H1 (cell line): ENCODE measurements at regions not wholly inside any gene's neighbourhood (a gene's known extent, or its start where the extent isn't known, plus 50 kb on each side); places are given as distances from the start of the nearest gene placed in this dataset.

Source experiments
- CTCF ChIA-PET: fragments of 300-600 bp; sonication (Branson Sonifier 250); formaldehyde crosslinking; loops from one replicate; lab custom pipeline; 2021; ENCODE audit not compliant: partially characterized antibody; lab: Charles Lee
- POLR2A ChIA-PET: fragments of 300-600 bp; sonication (Branson Sonifier 250); formaldehyde crosslinking; loops from one replicate; lab custom pipeline; 2021; ENCODE audit warnings: inconsistent platforms; ENCODE audit not compliant: partially characterized antibody; lab: Charles Lee
- DNase-seq, 2 experiments: peaks; one replicate each; pipeline versions ENCODE4 v3.0.0 to v3.0.0-alpha.2; 2010 to 2022; ENCODE audit warnings: low spot score in 2 of 2, low read depth in 1 of 2, mixed read lengths in 1 of 2
- FAIRE-seq: peaks from 2 replicates; lab custom pipeline; 2011; peaks lifted over from hg19 to GRCh38; lab: Jason Lieb, UNC
- H2AFZ ChIP-seq: 2 replicates; pipeline ENCODE4 v1.8.1; 2012; ENCODE audit warnings: low read length, inconsistent platforms
- H2AK5ac ChIP-seq: 2 replicates; pipeline ENCODE4 v1.6.1; 2013; ENCODE audit warnings: low read depth, low read length
- H2BK120ac ChIP-seq: replicated peaks from 2 replicates; pipeline ENCODE3; 2013; ENCODE audit warnings: low read depth, low read length, inconsistent platforms
- H2BK12ac ChIP-seq: 2 replicates; pipeline ENCODE4 v1.6.1; 2013; ENCODE audit warnings: low read depth, low read length
- H2BK15ac ChIP-seq: 2 replicates; pipeline ENCODE4 v1.6.1; 2013; ENCODE audit warnings: low read length
- H2BK20ac ChIP-seq: 2 replicates; pipeline ENCODE4 v1.6.1; 2013; ENCODE audit warnings: low read length
- H2BK5ac ChIP-seq: 2 replicates; pipeline ENCODE4 v1.6.1; 2013; ENCODE audit warnings: low read depth, low read length
- H3K14ac ChIP-seq: 2 replicates; pipeline ENCODE4 v1.6.1; 2013; ENCODE audit warnings: inconsistent platforms; ENCODE audit not compliant: insufficient read length
- H3K18ac ChIP-seq: 2 replicates; pipeline ENCODE4 v1.6.1; 2013; ENCODE audit warnings: low read length; ENCODE audit errors: extremely low read depth
- H3K23ac ChIP-seq: 2 replicates; pipeline ENCODE4 v1.6.1; 2013; ENCODE audit warnings: inconsistent platforms; ENCODE audit not compliant: insufficient read length
- H3K23me2 ChIP-seq: 2 replicates; pipeline ENCODE4 v1.6.1; 2013; ENCODE audit warnings: low read depth, low read length
- H3K27ac ChIP-seq: 2 replicates; pipeline ENCODE4 v1.6.1; 2011; ENCODE audit warnings: low read depth, low read length, inconsistent platforms
- H3K27me3 ChIP-seq, 4 experiments: replicated peaks in 1 of 4; 1 replicate in 1 of 4; 2 replicates in 3 of 4; pipeline versions ENCODE4 v1.6.1 to v1.8.1; 2011 to 2013; ENCODE audit warnings: low read length in 3 of 4, mild to moderate bottlenecking in 3 of 4, inconsistent platforms in 2 of 4, mixed read lengths in 2 of 4, moderate library complexity in 1 of 4; ENCODE audit not compliant: control insufficient read depth in 3 of 4, insufficient read depth in 3 of 4; ENCODE audit errors: extremely low read depth in 1 of 4
- H3K36me3 ChIP-seq, 4 experiments: 2 replicates each; pipeline versions ENCODE4 v1.6.1 to v1.8.1; 2011 to 2013; ENCODE audit warnings: mild to moderate bottlenecking in 4 of 4, low read length in 3 of 4, moderate library complexity in 2 of 4, control low read depth in 1 of 4, inconsistent platforms in 1 of 4; ENCODE audit not compliant: insufficient read depth in 4 of 4, control insufficient read depth in 2 of 4
- H3K4ac ChIP-seq: replicated peaks from 2 replicates; pipeline ENCODE3; 2013; ENCODE audit warnings: low read length, low read depth, mixed read lengths, inconsistent platforms; ENCODE audit not compliant: insufficient read length
- H3K4me1 ChIP-seq, 4 experiments: replicated peaks in 1 of 4; 1 replicate in 1 of 4; 2 replicates in 3 of 4; pipeline versions ENCODE4 v1.6.1 to v1.8.1; 2011 to 2013; ENCODE audit warnings: low read length in 3 of 4, inconsistent platforms in 2 of 4, mixed read lengths in 1 of 4; ENCODE audit not compliant: insufficient read depth in 4 of 4, control insufficient read depth in 3 of 4
- H3K4me2 ChIP-seq, 2 experiments: 2 replicates each; pipeline versions ENCODE4 v1.6.1 to v1.8.1; 2011 to 2013; ENCODE audit warnings: low read depth in 2 of 2, low read length in 2 of 2, control low read depth in 1 of 2, inconsistent platforms in 1 of 2, mild to moderate bottlenecking in 1 of 2; ENCODE audit not compliant: insufficient read depth in 1 of 2
- H3K4me3 ChIP-seq, 4 experiments: fragments of 200-600, 300-600 bp in 1 of 4; sonication (generic), shearing (Covaris generic), sonication (Bioruptor Twin) in 1 of 4; 2 replicates each; pipeline versions ENCODE4 v1.5.1 to v1.8.1; 2011 to 2016; ENCODE audit warnings: low read length in 4 of 4, low read depth in 3 of 4, control low read depth in 2 of 4, inconsistent platforms in 2 of 4, mild to moderate bottlenecking in 2 of 4, mixed read lengths in 1 of 4, moderate library complexity in 1 of 4; ENCODE audit not compliant: insufficient read depth in 2 of 4; ENCODE audit errors: extremely low read depth in 1 of 4
- H3K56ac ChIP-seq: replicated peaks from 2 replicates; pipeline ENCODE3; 2013; ENCODE audit warnings: low read depth, mild to moderate bottlenecking, mixed read lengths, low read length, inconsistent platforms; ENCODE audit not compliant: insufficient read length
- H3K79me1 ChIP-seq: 2 replicates; pipeline ENCODE4 v1.6.1; 2013; ENCODE audit warnings: low read depth, low read length, control low read depth
- H3K79me2 ChIP-seq, 2 experiments: 2 replicates each; pipeline versions ENCODE4 v1.6.1 to v1.8.1; 2012 to 2013; ENCODE audit warnings: low read length in 2 of 2, mild to moderate bottlenecking in 2 of 2, inconsistent platforms in 1 of 2; ENCODE audit not compliant: insufficient read depth in 2 of 2, control insufficient read depth in 1 of 2
- H3K9ac ChIP-seq, 4 experiments: replicated peaks in 1 of 4; 1 replicate in 1 of 4; 2 replicates in 3 of 4; pipeline versions ENCODE4 v1.6.1 to v1.8.1; 2011 to 2013; ENCODE audit warnings: low read depth in 3 of 4, low read length in 3 of 4, control low read depth in 2 of 4, mild to moderate bottlenecking in 2 of 4, moderate library complexity in 2 of 4, inconsistent platforms in 1 of 4; ENCODE audit errors: extremely low read depth in 1 of 4
- H3K9me3 ChIP-seq, 2 experiments: 2 replicates each; pipeline versions ENCODE4 v1.6.1 to v1.8.1; 2012 to 2013; ENCODE audit warnings: mild to moderate bottlenecking in 2 of 2, moderate library complexity in 2 of 2, control low read depth in 1 of 2, inconsistent platforms in 1 of 2, low read depth in 1 of 2, low read length in 1 of 2, mixed read lengths in 1 of 2; ENCODE audit not compliant: insufficient read depth in 2 of 2
- H4K20me1 ChIP-seq, 2 experiments: replicated peaks in 1 of 2; 2 replicates each; pipeline versions ENCODE3 to v1.8.1; 2011 to 2013; ENCODE audit warnings: inconsistent platforms in 2 of 2, low read length in 2 of 2, mild to moderate bottlenecking in 1 of 2; ENCODE audit not compliant: insufficient read depth in 2 of 2, control insufficient read depth in 1 of 2
- H4K5ac ChIP-seq: 2 replicates; pipeline ENCODE4 v1.6.1; 2013; ENCODE audit warnings: low read length, low read depth, mixed read lengths, inconsistent platforms; ENCODE audit not compliant: insufficient read length
- H4K8ac ChIP-seq: 2 replicates; pipeline ENCODE4 v1.8.0; 2013; ENCODE audit warnings: mild to moderate bottlenecking, moderate library complexity, low read length, inconsistent platforms; ENCODE audit not compliant: insufficient read depth; ENCODE audit errors: extremely low read depth
- H4K91ac ChIP-seq: replicated peaks from 2 replicates; pipeline ENCODE3; 2013; ENCODE audit warnings: low read length, mixed read lengths, inconsistent platforms; ENCODE audit not compliant: insufficient read length
- BACH1 ChIP-seq: IDR thresholded peaks from 2 replicates; pipeline ENCODE4 v1.6.1; 2012; ENCODE audit warnings: low read length, improper control_type of control experiment
- GTF2F1 ChIP-seq: IDR thresholded peaks from 2 replicates; pipeline ENCODE4 v1.6.1; 2012; ENCODE audit warnings: low read depth, low read length, improper control_type of control experiment, borderline replicate concordance
- NRF1 ChIP-seq: IDR thresholded peaks from 2 replicates; pipeline ENCODE4 v1.6.1; 2011; ENCODE audit warnings: mild to moderate bottlenecking, low read depth, low read length, improper control_type of control experiment
- PHF8 ChIP-seq: fragments of 200-600 bp; sonication (generic); conservative IDR thresholded peaks from 2 replicates; pipeline ENCODE4 v1.7.1; 2012; ENCODE audit warnings: low read depth, mild to moderate bottlenecking, inconsistent platforms, low read length, moderate library complexity
- RAD21 ChIP-seq, 2 experiments: IDR thresholded peaks in 1 of 2; conservative IDR thresholded peaks in 1 of 2; 2 replicates each; pipeline ENCODE4 v1.6.1; 2011; ENCODE audit warnings: low read depth in 2 of 2, low read length in 2 of 2, improper control_type of control experiment in 1 of 2, inconsistent platforms in 1 of 2, mild to moderate bottlenecking in 1 of 2, moderate library complexity in 1 of 2
- RNF2 ChIP-seq: fragments of 200-900, 300-1000 bp; sonication (generic); IDR thresholded peaks from 2 replicates; pipeline ENCODE4 v1.7.1; 2016; ENCODE audit warnings: borderline replicate concordance, low read depth, mild to moderate bottlenecking, antibody characterized with exemption, low read length; ENCODE audit not compliant: poor library complexity, severe bottlenecking; ENCODE audit errors: missing control alignments
- YY1 ChIP-seq: IDR thresholded peaks from 2 replicates; pipeline ENCODE4 v1.6.1; 2011; ENCODE audit warnings: low read depth, mild to moderate bottlenecking, low read length

DNA sequence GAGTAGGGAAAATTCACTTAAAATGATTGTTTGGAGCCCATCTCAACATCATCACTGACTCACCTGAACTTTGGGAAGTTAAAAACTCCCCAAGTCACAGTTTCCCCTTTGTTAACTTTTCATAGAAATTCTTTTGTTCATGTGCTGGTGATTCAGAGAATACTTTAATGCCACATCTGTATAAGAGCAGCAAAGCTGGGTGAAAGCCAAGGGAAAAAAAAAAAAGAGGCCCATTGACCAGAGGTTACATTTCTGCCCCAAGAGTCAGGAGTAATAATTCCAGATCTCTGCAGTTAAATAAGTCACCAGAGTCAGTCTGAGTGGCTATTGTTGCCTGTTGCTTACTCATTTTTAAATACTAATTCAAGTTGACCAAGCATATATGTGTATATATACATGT is 136.4 kb upstream of the LGR5 start:
- Histone ChIP-seq H3K27ac (no peak overlapping the region), H3K14ac (no peak overlapping the region), H3K36me3 (no peaks in the 10 kb centered on the region), H3K23ac (no peak overlapping the region), H3K4me3 (no peak overlapping the region), H2BK12ac (no peak overlapping the region), H3K23me2 (no peaks in the 10 kb centered on the region), H2AFZ (no peak overlapping the region), H3K9me3 (no peaks in the 10 kb centered on the region), H3K56ac (no peak overlapping the region), H4K91ac (no peak overlapping the region), H3K18ac (no peak overlapping the region), H3K4ac (no peak overlapping the region), H3K9ac (no peak overlapping the region), H3K27me3 (no peaks in the 10 kb centered on the region), H3K4me2 (no peak overlapping the region), H2AK5ac (no peak overlapping the region), H4K5ac (no peak overlapping the region), H4K20me1 (no peaks in the 10 kb centered on the region), H3K79me1 (no peaks in the 10 kb centered on the region), H2BK5ac (no peak overlapping the region), H2BK20ac (no peak overlapping the region), H3K4me1 (no peaks in the 10 kb centered on the region), H2BK15ac (no peak overlapping the region), H2BK120ac (no peak overlapping the region), H3K79me2 (no peaks in the 10 kb centered on the region), H4K8ac (no peak overlapping the region)
- ChIA-PET CTCF (interaction anchor here (0.6 kb wide), 2 partner anchors 715 to 1403 kb away, joined by 3 read pairs; no protein-coding TSS in a partner anchor), POLR2A (no interaction called here)
- FAIRE-seq: no peak
- DNase-seq: no peak
- TF ChIP-seq PHF8 (no peak), RNF2 (no peak), GTF2F1 (no peak), YY1 (no peak), RAD21 (IDR thresholded peaks at IDR 0.05 in 1 of 2, conservative IDR thresholded peaks at IDR 0.05 in 1 of 2; ENCODE audit: low read depth in 2 of 2, low read length in 2 of 2) (no peak), BACH1 (no peak), NRF1 (no peak)
